OCI-LY7 (cell line): ENCODE measurements at regions not wholly inside any gene's neighbourhood (a gene's known extent, or its start where the extent isn't known, plus 50 kb on each side); places are given as distances from the start of the nearest gene placed in this dataset.

Experiments
- BruUV-seq: library from RNA; stranded (reverse); fragments of 400-500 nt; replicated peaks from 2 replicates; lab custom pipeline; 2021; lab: Mats Ljungman, UMichigan
- CTCF ChIA-PET: fragments of 300-600 bp; sonication (Branson Sonifier 250); formaldehyde crosslinking; loops from one replicate; lab custom pipeline; 2022; ENCODE audit warnings: antibody characterized with exemption; ENCODE audit not compliant: unreplicated experiment; lab: Charles Lee
- POLR2A ChIA-PET: fragments of 300-600 bp; sonication (Branson Sonifier 250); formaldehyde crosslinking; loops from one replicate; lab custom pipeline; 2022; ENCODE audit warnings: antibody characterized with exemption; lab: Charles Lee
- DNase-seq: peaks from one replicate; pipeline ENCODE4 v3.0.0-alpha.2; 2015; ENCODE audit warnings: low spot score
- H2AFZ ChIP-seq: fragments of 200-600 bp; sonication (generic), shearing (Covaris generic); 2 replicates; pipeline ENCODE4 v1.6.1; 2014; ENCODE audit warnings: mild to moderate bottlenecking, antibody characterized with exemption, low read length, moderate library complexity
- H3K27ac ChIP-seq: fragments of 200-600 bp; sonication (generic); 2 replicates; pipeline ENCODE4 v1.5.1; 2014; ENCODE audit warnings: mixed run types, low read depth, mild to moderate bottlenecking, moderate library complexity, low read length, inconsistent platforms; ENCODE audit not compliant: poor library complexity, severe bottlenecking
- H3K36me3 ChIP-seq: fragments of 200-600 bp; sonication (generic); 2 replicates; pipeline ENCODE4 v1.6.1; 2014; ENCODE audit warnings: mild to moderate bottlenecking, antibody characterized with exemption, low read length, moderate library complexity, mixed read lengths; ENCODE audit not compliant: insufficient read depth
- H3K4me1 ChIP-seq: fragments of 200-600 bp; sonication (generic); 2 replicates; pipeline ENCODE4 v1.5.1; 2014; ENCODE audit warnings: mild to moderate bottlenecking, low read length; ENCODE audit not compliant: insufficient read depth, poor library complexity, severe bottlenecking
- H3K4me2 ChIP-seq: fragments of 200-600 bp; sonication (generic); 2 replicates; pipeline ENCODE4 v1.6.1; 2014; ENCODE audit warnings: mild to moderate bottlenecking, low read length
- H3K4me3 ChIP-seq: fragments of 200-600 bp; sonication (generic); 2 replicates; pipeline ENCODE4 v1.5.1; 2014; ENCODE audit warnings: mild to moderate bottlenecking, low read depth, low read length; ENCODE audit not compliant: poor library complexity, severe bottlenecking
- H3K79me2 ChIP-seq: fragments of 200-600 bp; sonication (generic); 2 replicates; pipeline ENCODE4 v1.6.1; 2016; ENCODE audit warnings: low read depth, mild to moderate bottlenecking, low read length, moderate library complexity, mixed read lengths; ENCODE audit not compliant: insufficient read depth
- H3K9me2 ChIP-seq: fragments of 200-600 bp; sonication (generic); 2 replicates; pipeline ENCODE4 v1.6.1; 2016; ENCODE audit warnings: mild to moderate bottlenecking, low read length, mixed read lengths; ENCODE audit not compliant: insufficient read depth
- H3K9me3 ChIP-seq: fragments of 200-600 bp; sonication (generic); 2 replicates; pipeline ENCODE4 v1.6.1; 2014; ENCODE audit warnings: mild to moderate bottlenecking, mixed run types, low read length, mixed read lengths
- H4K20me1 ChIP-seq: fragments of 200-600 bp; sonication (generic); 2 replicates; pipeline ENCODE4 v1.6.1; 2014; ENCODE audit warnings: mild to moderate bottlenecking, antibody characterized with exemption, low read length, moderate library complexity, mixed read lengths; ENCODE audit not compliant: insufficient read depth
- CTCF ChIP-seq: fragments of 200-600 bp; sonication (generic); conservative IDR thresholded peaks from 2 replicates; pipeline ENCODE4 v1.5.1; 2014; ENCODE audit warnings: mild to moderate bottlenecking, antibody characterized with exemption, low read length, moderate library complexity, mixed read lengths
- EZH2phosphoT487 ChIP-seq: fragments of 200-600 bp; sonication (generic); IDR thresholded peaks from 2 replicates; pipeline ENCODE4 v1.6.1; 2018; ENCODE audit warnings: low read depth, borderline replicate concordance, mild to moderate bottlenecking, mixed run types, antibody characterized with exemption, low read length, moderate library complexity, mixed read lengths
- intact Hi-C: fragments of 100-400 bp; cut with micrococcal nuclease; formaldehyde crosslinking; loops from one replicate; pipeline ENCODE4 v1.10.0; 2022; ENCODE audit not compliant: unreplicated experiment

- H4K20me1 ChIP-seq = no peaks in the 10 kb centered on the region
- no peak overlapping the region for H3K27ac ChIP-seq
- ChIA-PET CTCF (interaction anchor here (1.7 kb wide), 1 partner anchor 519 kb away, joined by 4 read pairs; no protein-coding TSS in a partner anchor), POLR2A (interaction anchor here (0.7 kb wide), 1 partner anchor 17 kb away, joined by 3 read pairs; no protein-coding TSS in a partner anchor)
- intact Hi-C loops = no loop called here
- no peaks in the 10 kb centered on the region for H3K9me2 ChIP-seq
- no peaks in the 10 kb centered on the region for H3K36me3 ChIP-seq
- DNase-seq = no peak
- H2AFZ ChIP-seq = no peak overlapping the region
- no peak for TF ChIP-seq CTCF
- TF ChIP-seq EZH2phosphoT487 = no peak
- peaks cover 8% of the 10 kb centered on the region; the same call in 1 of the 2 replicates for H3K9me3 ChIP-seq
- H3K4me2 ChIP-seq = no peak overlapping the region
- no TSS peak for BruUV-seq
- no peaks in the 10 kb centered on the region for H3K79me2 ChIP-seq
- no peak overlapping the region for H3K4me3 ChIP-seq
- peaks cover 11% of the 10 kb centered on the region for H3K4me1 ChIP-seq
Measured at GRCh38 chrX:13464599-13465275, 104.7 kb upstream of the EGFL6 start.

GRCh38 chrX:13463608-13464007, 105.8 kb upstream of the EGFL6 start:
- H3K4me1 ChIP-seq = peaks cover 11% of the 10 kb centered on the region
- ChIA-PET POLR2A (no interaction called here), CTCF (interaction anchor here (0.5 to 0.6 kb wide), 2 partner anchors 11 to 324 kb away, joined by 3 read pairs; no protein-coding TSS in a partner anchor)
- peak overlapping the region; percentile 64; the same call in 1 of the 2 replicates for H2AFZ ChIP-seq
- H3K4me3 ChIP-seq = no peak overlapping the region
- BruUV-seq = no TSS peak
- DNase-seq = peak; percentile 68
- peaks cover 8% of the 10 kb centered on the region; the same call in 1 of the 2 replicates for H3K9me3 ChIP-seq
- H3K9me2 ChIP-seq = no peaks in the 10 kb centered on the region
- no peaks in the 10 kb centered on the region for H3K79me2 ChIP-seq
- H4K20me1 ChIP-seq = no peaks in the 10 kb centered on the region
- no peaks in the 10 kb centered on the region for H3K36me3 ChIP-seq
- peak overlapping the region; percentile 13; the same call in 1 of the 2 replicates for H3K4me2 ChIP-seq
- intact Hi-C loops = no loop called here
- no peak for TF ChIP-seq CTCF
- TF ChIP-seq EZH2phosphoT487 = no peak
- no peak overlapping the region for H3K27ac ChIP-seq

GRCh38 chrX:13452283-13452682, 117.1 kb upstream of the EGFL6 start:
- Histone ChIP-seq H3K36me3 (no peaks in the 10 kb centered on the region), H4K20me1 (no peaks in the 10 kb centered on the region), H2AFZ (no peak overlapping the region), H3K4me1 (no peaks in the 10 kb centered on the region), H3K9me2 (no peaks in the 10 kb centered on the region), H3K79me2 (no peaks in the 10 kb centered on the region), H3K27ac (no peak overlapping the region), H3K9me3 (no peaks in the 10 kb centered on the region), H3K4me3 (no peak overlapping the region), H3K4me2 (no peak overlapping the region)
- DNase-seq = no peak
- no TSS peak for BruUV-seq
- ChIA-PET CTCF (interaction anchor here (0.6 kb wide), 1 partner anchor 12 kb away, joined by 3 read pairs; no protein-coding TSS in a partner anchor), POLR2A (no interaction called here)
- intact Hi-C loops = no loop called here
- TF ChIP-seq CTCF (no peak), EZH2phosphoT487 (no peak)
